LNCaP clone FGC (cell line): ENCODE measurements at regions not wholly inside any gene's neighbourhood (a gene's known extent, or its start where the extent isn't known, plus 50 kb on each side); places are given as distances from the start of the nearest gene placed in this dataset.

Experiments
- DNase-seq: peaks from one replicate; pipeline ENCODE4 v3.0.0-alpha.2; 2011; ENCODE audit warnings: low read depth
- H3K4me3 ChIP-seq: 2 replicates; pipeline ENCODE4 v1.5.1; 2011; ENCODE audit warnings: mild to moderate bottlenecking, low read depth, low read length, control low read depth
- CTCF ChIP-seq: IDR thresholded peaks from 2 replicates; pipeline ENCODE4 v1.5.1; 2012; ENCODE audit warnings: mild to moderate bottlenecking; ENCODE audit not compliant: control insufficient read depth, insufficient read depth; ENCODE audit errors: extremely low read depth

DNA sequence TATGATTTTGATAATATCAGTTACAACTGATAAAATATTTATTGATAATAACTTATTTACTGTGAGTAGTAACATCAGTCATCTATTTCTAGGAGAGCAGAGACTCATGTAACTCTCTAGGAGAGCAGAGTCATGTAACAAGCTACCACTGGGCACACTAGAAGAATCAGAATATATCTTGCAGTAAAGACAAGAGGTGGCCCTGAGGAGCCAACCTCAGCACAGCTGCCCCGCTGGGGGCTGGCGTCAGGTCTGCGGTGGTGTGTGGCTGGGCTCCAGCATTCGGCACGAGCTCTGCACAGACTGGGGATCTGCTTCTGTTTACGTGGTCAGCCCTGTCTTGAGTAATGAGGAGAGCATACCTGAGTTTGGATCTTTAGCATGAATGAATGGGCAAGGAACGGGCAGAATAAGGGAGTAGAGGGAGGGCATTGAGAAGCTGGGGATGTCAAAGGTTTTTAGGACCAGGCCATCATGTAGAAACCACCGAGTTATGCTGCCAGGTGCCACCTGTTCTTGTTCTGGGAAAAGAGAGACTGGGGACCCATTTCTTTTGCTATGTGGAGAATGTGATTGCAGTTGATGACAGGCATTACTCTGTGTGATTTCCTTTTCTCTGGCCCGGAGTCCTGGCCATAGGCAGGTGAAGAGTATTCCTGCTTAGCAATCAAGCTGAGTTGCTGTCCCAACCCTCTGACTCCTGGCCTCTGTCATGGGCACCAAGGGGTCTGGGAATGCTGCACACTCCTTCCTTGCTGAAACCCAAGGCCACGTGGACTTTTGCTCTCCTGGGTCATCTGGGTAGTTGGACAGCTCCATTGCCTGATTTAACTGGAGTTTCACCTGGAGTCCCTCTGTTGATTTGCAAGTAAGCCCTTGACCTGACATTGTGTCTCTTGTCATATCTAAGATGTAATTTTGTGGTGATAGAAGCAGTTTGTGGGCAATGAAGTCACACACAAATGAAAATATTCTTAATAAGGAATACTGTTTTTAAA, 50.9 kb upstream of the HEPHL1 start:
- DNase-seq: no peak
- H3K4me3 ChIP-seq: no peak overlapping the region
- TF ChIP-seq CTCF: no peak
